SK-N-SH treated with all-trans-retinoic acid at 6 μM for 48 hours (cell line): ENCODE measurements at regions not wholly inside any gene's neighbourhood (a gene's known extent, or its start where the extent isn't known, plus 50 kb on each side); places are given as distances from the start of the nearest gene placed in this dataset.
"Not testable (repeated sequence)": the region's sequence is repeated elsewhere in the genome, so short reads cannot be mapped to it uniquely, and the experiment has no call there.

Experiments
- ATAC-seq: fragments of 200-7000 bp; cut with Tn5 transposase; 3 replicates; pipeline ENCODE4 v1.9.1; 2020; ENCODE audit warnings: mild to moderate bottlenecking, moderate library complexity

- ATAC-seq = not testable (repeated sequence)
Measured at GRCh38 chr7:150024550-150025490, 151.1 kb downstream of the ATP6V0E2 start.

GRCh38 chr7:150025802-150026201 lies 152.0 kb downstream of the ATP6V0E2 start:
- not testable (repeated sequence) for ATAC-seq

GRCh38 chr7:150028344-150029012 lies 154.7 kb downstream of the ATP6V0E2 start:
- ATAC-seq = not testable (repeated sequence)

GRCh38 chr7:150029013-150029389 lies 155.2 kb downstream of the ATP6V0E2 start:
- ATAC-seq = not testable (repeated sequence)

- not testable (repeated sequence) for ATAC-seq
Measured at GRCh38 chr7:150031733-150032132, 158.0 kb downstream of the ATP6V0E2 start.

GRCh38 chr7:150033711-150034110 lies 159.9 kb downstream of the ATP6V0E2 start:
- not testable (repeated sequence) for ATAC-seq

- not testable (repeated sequence) for ATAC-seq
Measured at GRCh38 chr7:150035769-150036168, 162.0 kb downstream of the ATP6V0E2 start.

GRCh38 chr7:150039061-150039460 lies 165.3 kb downstream of the ATP6V0E2 start:
- not testable (repeated sequence) for ATAC-seq

GRCh38 chr7:150042281-150042680 lies 168.5 kb downstream of the ATP6V0E2 start:
- not testable (repeated sequence) for ATAC-seq

GRCh38 chr7:150044771-150045170 lies 171.0 kb downstream of the ATP6V0E2 start:
- ATAC-seq = 0 out of 3 replicates have a peak, but pooled peaks have one; percentile 13

- peak; percentile 31; the same call in 2 of the 3 replicates for ATAC-seq
Measured at GRCh38 chr7:150045596-150045995, 171.8 kb downstream of the ATP6V0E2 start.

- not testable (repeated sequence) for ATAC-seq
Measured at GRCh38 chr7:150046290-150047194, 172.8 kb downstream of the ATP6V0E2 start.

GRCh38 chr7:150047329-150047728 lies 173.6 kb downstream of the ATP6V0E2 start:
- ATAC-seq = peak; percentile 7

- not testable (repeated sequence) for ATAC-seq
Measured at GRCh38 chr7:150047772-150048171, 174.0 kb downstream of the ATP6V0E2 start.

- peak; percentile 35 for ATAC-seq
Measured at GRCh38 chr7:150048244-150049011, 174.7 kb downstream of the ATP6V0E2 start.

- ATAC-seq = peak; percentile 92
Measured at GRCh38 chr7:150049012-150049655, 175.4 kb downstream of the ATP6V0E2 start.

GRCh38 chr7:150053396-150053795 lies 179.6 kb downstream of the ATP6V0E2 start:
- not testable (repeated sequence) for ATAC-seq

GRCh38 chr7:150054242-150054641 lies 180.5 kb downstream of the ATP6V0E2 start:
- ATAC-seq = not testable (repeated sequence)

- peak; percentile 99 for ATAC-seq
Measured at GRCh38 chr7:150060259-150061221, 186.8 kb downstream of the ATP6V0E2 start.

GRCh38 chr7:150063195-150063594 lies 189.4 kb downstream of the ATP6V0E2 start:
- ATAC-seq = not testable (repeated sequence)
